ENCODE measurements at regions not wholly inside any gene's neighbourhood (a gene's known extent, or its start where the extent isn't known, plus 50 kb on each side); places are given as distances from the start of the nearest gene placed in this dataset.
"Not testable (repeated sequence)": the region's sequence is repeated elsewhere in the genome, so short reads cannot be mapped to it uniquely, and the experiment has no call there.

GRCh38 chr5:58314356-58315210, 145.3 kb downstream of the PLK2 start:
- Histone ChIP-seq H3K4me1 (ENCODE audit: control insufficient read depth in 1 of 2, extremely low read depth in 1 of 2, insufficient read depth in 2 of 2, low read length in 2 of 2) (no peaks in the 10 kb centered on the region), H3K36me3 (ENCODE audit: control insufficient read depth in 2 of 2, extremely low read depth in 1 of 2, insufficient read depth in 1 of 2, low read length in 1 of 2) (no peaks in the 10 kb centered on the region), H3K4me3 (ENCODE audit: control insufficient read depth in 1 of 2, extremely low read depth in 1 of 2, low read length in 1 of 2) (no peak overlapping the region), H3K27ac (ENCODE audit: low read length) (no peak overlapping the region), H3K9me3 (no peaks in the 10 kb centered on the region), H3K27me3 (replicated peaks in 1 of 2; ENCODE audit: control insufficient read depth in 2 of 2, extremely low read depth in 1 of 2, insufficient read depth in 2 of 2, low read length in 1 of 2) (no peaks in the 10 kb centered on the region)
- POLR2A ChIA-PET = interaction anchor here in 1 of 2 donors (0.5 kb wide), 1 partner anchor 1086 kb away, joined by 3 read pairs; no protein-coding TSS in a partner anchor
- CTCF ChIA-PET = no interaction called here
- no peaks in the 10 kb centered on the region for H3K9me3 Mint-ChIP-seq
- WGBS (ENCODE audit: insufficient coverage) = 57% methylated on average over 1 of the region's 4 CpGs
- ATAC-seq (replicated peaks in 1 of 4) (no peak), DNase-seq (no peak)
- no peaks in the 10 kb centered on the region for H3K36me3 Mint-ChIP-seq
- H3K4me3 Mint-ChIP-seq = no peak overlapping the region
- no peaks in the 10 kb centered on the region for H3K4me1 Mint-ChIP-seq
- no peak overlapping the region for H3K27ac Mint-ChIP-seq
- peaks cover 0 to 10% of the 10 kb centered on the region in 2 donors for H3K27me3 Mint-ChIP-seq

DNA sequence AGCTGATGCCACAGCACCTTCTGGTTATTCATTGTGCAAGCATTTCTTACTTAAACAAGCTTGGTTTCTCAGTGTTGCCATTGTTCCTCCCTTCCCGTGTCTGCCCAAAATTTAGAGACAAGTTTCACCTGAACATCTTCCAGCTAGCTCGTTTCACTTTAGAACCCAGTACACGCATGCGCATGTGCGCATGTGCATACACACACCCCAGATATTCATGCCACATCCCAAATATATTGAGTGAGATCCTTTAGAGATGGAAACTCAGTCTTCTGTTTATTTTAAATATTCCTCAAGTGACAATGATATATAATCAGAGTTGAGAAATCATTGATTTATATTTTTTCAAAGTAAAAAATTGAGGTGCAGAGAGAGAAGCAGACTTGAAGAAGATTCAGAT, 147.6 kb downstream of the PLK2 start:
- no peak overlapping the region for H3K27ac Mint-ChIP-seq
- H3K36me3 ChIP-seq (ENCODE audit: control insufficient read depth in 2 of 2, extremely low read depth in 1 of 2, insufficient read depth in 1 of 2, low read length in 1 of 2) = no peaks in the 10 kb centered on the region
- 83% methylated on average over 1 of the region's 5 CpGs for WGBS (ENCODE audit: insufficient coverage)
- DNase-seq (no peak), ATAC-seq (replicated peaks in 1 of 4) (no peak)
- H3K9me3 ChIP-seq = no peaks in the 10 kb centered on the region
- no peak overlapping the region for H3K4me3 Mint-ChIP-seq
- H3K27ac ChIP-seq (ENCODE audit: low read length) = no peak overlapping the region
- H3K9me3 Mint-ChIP-seq = no peaks in the 10 kb centered on the region
- H3K4me1 Mint-ChIP-seq = no peaks in the 10 kb centered on the region
- no peaks in the 10 kb centered on the region for H3K36me3 Mint-ChIP-seq
- CTCF ChIA-PET = no interaction called here
- peaks cover 0 to 4% of the 10 kb centered on the region in 2 donors for H3K27me3 Mint-ChIP-seq
- no peak overlapping the region for H3K4me3 ChIP-seq (ENCODE audit: control insufficient read depth in 1 of 2, extremely low read depth in 1 of 2, low read length in 1 of 2)
- H3K27me3 ChIP-seq (replicated peaks in 1 of 2; ENCODE audit: control insufficient read depth in 2 of 2, extremely low read depth in 1 of 2, insufficient read depth in 2 of 2, low read length in 1 of 2) = no peaks in the 10 kb centered on the region
- no peaks in the 10 kb centered on the region for H3K4me1 ChIP-seq (ENCODE audit: control insufficient read depth in 1 of 2, extremely low read depth in 1 of 2, insufficient read depth in 2 of 2, low read length in 2 of 2)
- POLR2A ChIA-PET = no interaction called here

GRCh38 chr5:58311526-58311925, 148.4 kb downstream of the PLK2 start:
- Mint-ChIP-seq H3K4me1 (no peaks in the 10 kb centered on the region), H3K4me3 (no peak overlapping the region), H3K9me3 (no peaks in the 10 kb centered on the region), H3K27ac (no peak overlapping the region), H3K27me3 (peaks cover 0 to 4% of the 10 kb centered on the region in 2 donors), H3K36me3 (no peaks in the 10 kb centered on the region)
- POLR2A ChIA-PET = no interaction called here
- ATAC-seq (replicated peaks in 1 of 4) = no peak
- Histone ChIP-seq H3K27me3 (replicated peaks in 1 of 2; ENCODE audit: control insufficient read depth in 2 of 2, extremely low read depth in 1 of 2, insufficient read depth in 2 of 2, low read length in 1 of 2) (no peaks in the 10 kb centered on the region), H3K36me3 (ENCODE audit: control insufficient read depth in 2 of 2, extremely low read depth in 1 of 2, insufficient read depth in 1 of 2, low read length in 1 of 2) (no peaks in the 10 kb centered on the region), H3K27ac (ENCODE audit: low read length) (no peak overlapping the region), H3K4me3 (ENCODE audit: control insufficient read depth in 1 of 2, extremely low read depth in 1 of 2, low read length in 1 of 2) (no peak overlapping the region), H3K4me1 (ENCODE audit: control insufficient read depth in 1 of 2, extremely low read depth in 1 of 2, insufficient read depth in 2 of 2, low read length in 2 of 2) (no peaks in the 10 kb centered on the region), H3K9me3 (no peaks in the 10 kb centered on the region)
- DNase-seq = no peak
- CTCF ChIA-PET = no interaction called here
- WGBS (ENCODE audit: insufficient coverage) = no CpG with 5 or more reads among the region's 3 CpGs

- DNase-seq; H3K4me1 Mint-ChIP-seq; H3K4me1 ChIP-seq (ENCODE audit: control insufficient read depth in 1 of 2, extremely low read depth in 1 of 2, insufficient read depth in 2 of 2, low read length in 2 of 2); H3K9me3 ChIP-seq; H3K4me3 ChIP-seq (ENCODE audit: control insufficient read depth in 1 of 2, extremely low read depth in 1 of 2, low read length in 1 of 2); ATAC-seq (replicated peaks in 1 of 4); H3K36me3 ChIP-seq (ENCODE audit: control insufficient read depth in 2 of 2, extremely low read depth in 1 of 2, insufficient read depth in 1 of 2, low read length in 1 of 2); H3K27me3 Mint-ChIP-seq; H3K36me3 Mint-ChIP-seq; H3K27ac ChIP-seq (ENCODE audit: low read length); H3K4me3 Mint-ChIP-seq; H3K27me3 ChIP-seq (replicated peaks in 1 of 2; ENCODE audit: control insufficient read depth in 2 of 2, extremely low read depth in 1 of 2, insufficient read depth in 2 of 2, low read length in 1 of 2); H3K9me3 Mint-ChIP-seq; H3K27ac Mint-ChIP-seq; POLR2A ChIA-PET; CTCF ChIA-PET: not testable (repeated sequence)
- WGBS (ENCODE audit: insufficient coverage) = no CpG with 5 or more reads among the region's 2 CpGs
These were observed 151.5 kb downstream of the PLK2 start for GRCh38 chr5:58308384-58308783.

DNA sequence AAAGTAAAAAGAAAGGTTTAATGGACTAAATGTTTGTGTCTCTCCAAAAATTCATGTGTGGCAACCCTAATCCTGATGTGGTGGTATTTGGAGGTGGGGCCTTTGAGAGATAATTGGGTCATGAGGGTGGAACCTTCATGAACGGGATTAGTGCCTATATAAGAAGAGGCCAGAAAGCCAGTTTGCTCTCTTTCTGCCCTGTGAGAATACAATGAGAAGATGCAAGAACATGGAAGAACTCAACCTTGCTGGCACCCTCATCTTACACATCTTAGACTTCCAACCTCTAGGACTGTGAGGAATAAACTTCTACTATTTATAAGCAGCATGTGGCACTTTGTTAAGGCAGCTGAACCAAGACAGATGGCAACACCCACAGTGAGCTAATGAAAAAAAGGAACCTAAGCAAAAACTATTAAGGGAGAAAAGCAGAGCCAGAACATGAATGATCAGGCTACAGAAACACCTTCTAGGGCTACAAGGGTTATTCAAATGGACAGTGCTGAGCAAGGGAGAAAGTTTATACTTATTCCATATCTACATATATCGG, 159.5 kb downstream of the PLK2 start:
- POLR2A ChIA-PET = no interaction called here
- Mint-ChIP-seq H3K4me1 (no peaks in the 10 kb centered on the region), H3K4me3 (no peak overlapping the region), H3K9me3 (no peaks in the 10 kb centered on the region), H3K27ac (no peak overlapping the region), H3K27me3 (no peaks in the 10 kb centered on the region), H3K36me3 (no peaks in the 10 kb centered on the region)
- CTCF ChIA-PET = no interaction called here
- H3K4me1 ChIP-seq (ENCODE audit: control insufficient read depth in 1 of 2, extremely low read depth in 1 of 2, insufficient read depth in 2 of 2, low read length in 2 of 2) = no peaks in the 10 kb centered on the region
- ATAC-seq (replicated peaks in 1 of 4) (no peak), DNase-seq (no peak)
- peaks cover 0 to 3% of the 10 kb centered on the region in 2 experiments for H3K27me3 ChIP-seq (replicated peaks in 1 of 2; ENCODE audit: control insufficient read depth in 2 of 2, extremely low read depth in 1 of 2, insufficient read depth in 2 of 2, low read length in 1 of 2)
- H3K4me3 ChIP-seq (ENCODE audit: control insufficient read depth in 1 of 2, extremely low read depth in 1 of 2, low read length in 1 of 2) = no peak overlapping the region
- no peak overlapping the region for H3K27ac ChIP-seq (ENCODE audit: low read length)
- no CpG with 5 or more reads among the region's 2 CpGs for WGBS (ENCODE audit: insufficient coverage)
- no peaks in the 10 kb centered on the region for H3K36me3 ChIP-seq (ENCODE audit: control insufficient read depth in 2 of 2, extremely low read depth in 1 of 2, insufficient read depth in 1 of 2, low read length in 1 of 2)
- H3K9me3 ChIP-seq = no peaks in the 10 kb centered on the region

DNA sequence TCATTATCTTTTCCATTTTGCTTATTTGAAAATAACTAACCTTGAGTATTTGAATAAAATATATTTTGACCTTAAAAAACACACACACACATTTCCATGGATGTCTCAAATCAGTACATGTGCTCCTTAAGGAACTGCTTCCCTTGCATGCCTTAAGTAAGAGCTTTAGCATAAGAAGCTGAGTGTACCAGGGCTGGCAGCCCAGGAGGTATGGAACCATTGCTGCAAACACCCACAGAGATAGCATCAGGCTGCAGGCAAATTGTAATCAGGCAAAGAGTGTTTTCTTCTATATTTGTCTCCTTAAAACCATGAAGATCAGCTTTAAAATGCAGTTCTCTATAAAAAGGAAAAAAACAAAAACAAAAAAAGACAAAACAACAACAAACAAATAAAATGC, 160.6 kb downstream of the PLK2 start:
- Histone ChIP-seq H3K9me3 (no peaks in the 10 kb centered on the region), H3K4me1 (ENCODE audit: control insufficient read depth in 1 of 2, extremely low read depth in 1 of 2, insufficient read depth in 2 of 2, low read length in 2 of 2) (no peaks in the 10 kb centered on the region), H3K27me3 (replicated peaks in 1 of 2; ENCODE audit: control insufficient read depth in 2 of 2, extremely low read depth in 1 of 2, insufficient read depth in 2 of 2, low read length in 1 of 2) (peaks cover 0 to 3% of the 10 kb centered on the region in 2 experiments), H3K36me3 (ENCODE audit: control insufficient read depth in 2 of 2, extremely low read depth in 1 of 2, insufficient read depth in 1 of 2, low read length in 1 of 2) (no peaks in the 10 kb centered on the region), H3K27ac (ENCODE audit: low read length) (no peak overlapping the region), H3K4me3 (ENCODE audit: control insufficient read depth in 1 of 2, extremely low read depth in 1 of 2, low read length in 1 of 2) (no peak overlapping the region)
- peaks cover 0 to 7% of the 10 kb centered on the region in 2 donors for H3K27me3 Mint-ChIP-seq
- no peak for ATAC-seq (replicated peaks in 1 of 4)
- H3K27ac Mint-ChIP-seq = no peak overlapping the region
- H3K9me3 Mint-ChIP-seq = peaks cover 0 to 8% (median 0%) of the 10 kb centered on the region in 3 donors
- ChIA-PET POLR2A (no interaction called here), CTCF (interaction anchor here in 1 of 2 donors (0.6 kb wide), 1 partner anchor 8 kb away, joined by 3 read pairs; no protein-coding TSS in a partner anchor)
- DNase-seq = no peak
- H3K4me3 Mint-ChIP-seq = no peak overlapping the region
- H3K4me1 Mint-ChIP-seq = no peaks in the 10 kb centered on the region
- H3K36me3 Mint-ChIP-seq = no peaks in the 10 kb centered on the region
